Fibroblast of lung (primary cell): ENCODE measurements at regions not wholly inside any gene's neighbourhood (a gene's known extent, or its start where the extent isn't known, plus 50 kb on each side); places are given as distances from the start of the nearest gene placed in this dataset.

ENCODE experiments used
- DNase-seq, 2 donors: peaks; one replicate each; pipeline versions ENCODE4 v3.0.0 to v3.0.0-alpha.2; 2010; ENCODE audit warnings: low read depth in 2 of 2
- H2AFZ ChIP-seq: 2 replicates; pipeline ENCODE4 v1.5.1; 2012; ENCODE audit warnings: low read length, control low read depth, inconsistent platforms
- H3K27ac ChIP-seq: 2 replicates; pipeline ENCODE4 v1.5.1; 2011; ENCODE audit warnings: low read length, control low read depth; ENCODE audit not compliant: insufficient read depth
- H3K27me3 ChIP-seq: 2 replicates; pipeline ENCODE4 v1.5.1; 2011; ENCODE audit warnings: mild to moderate bottlenecking, low read length; ENCODE audit not compliant: control insufficient read depth, insufficient read depth
- H3K36me3 ChIP-seq: 2 replicates; pipeline ENCODE4 v1.5.1; 2011; ENCODE audit warnings: low read length; ENCODE audit not compliant: control insufficient read depth, insufficient read depth
- H3K4me1 ChIP-seq: 2 replicates; pipeline ENCODE4 v1.5.1; 2011; ENCODE audit warnings: low read length; ENCODE audit not compliant: control insufficient read depth, insufficient read depth; ENCODE audit errors: extremely low read depth
- H3K4me2 ChIP-seq: 2 replicates; pipeline ENCODE4 v1.5.1; 2011; ENCODE audit warnings: low read length, control low read depth; ENCODE audit not compliant: insufficient read depth; ENCODE audit errors: extremely low read depth
- H3K4me3 ChIP-seq, 4 experiments: fragments of 200-600 bp in 1 of 4; sonication (generic) in 1 of 4; replicated peaks in 1 of 4; 2 replicates each; pipeline ENCODE4 v1.5.1; 2011 to 2016; ENCODE audit warnings: low read length in 4 of 4, low read depth in 3 of 4, mild to moderate bottlenecking in 3 of 4, control low read depth in 2 of 4, inconsistent platforms in 1 of 4, mixed read lengths in 1 of 4; ENCODE audit not compliant: insufficient read depth in 1 of 4; ENCODE audit errors: control extremely low read depth in 1 of 4
- H3K79me2 ChIP-seq: 2 replicates; pipeline ENCODE4 v1.5.1; 2012; ENCODE audit warnings: mild to moderate bottlenecking, low read length, inconsistent platforms; ENCODE audit not compliant: control insufficient read depth, insufficient read depth
- H3K9ac ChIP-seq: 2 replicates; pipeline ENCODE4 v1.5.1; 2011; ENCODE audit warnings: mild to moderate bottlenecking, low read length, control low read depth; ENCODE audit not compliant: insufficient read depth
- H3K9me3 ChIP-seq: 2 replicates; pipeline ENCODE4 v1.5.1; 2012; ENCODE audit warnings: low read depth, low read length; ENCODE audit not compliant: control insufficient read depth, insufficient read depth
- H4K20me1 ChIP-seq: 2 replicates; pipeline ENCODE4 v1.5.1; 2011; ENCODE audit warnings: low read length; ENCODE audit not compliant: control insufficient read depth, insufficient read depth; ENCODE audit errors: extremely low read depth
- EZH2 ChIP-seq: IDR thresholded peaks from 2 replicates; pipeline ENCODE4 v1.5.1; 2012; ENCODE audit warnings: low read length, control low read depth, mild to moderate bottlenecking; ENCODE audit errors: missing control alignments
- TF ChIP-seq, protein P1 (sequence below), 2 donors: IDR thresholded peaks in 1 of 2; conservative IDR thresholded peaks in 1 of 2; 1 replicate in 1 of 2; 2 replicates in 1 of 2; pipeline ENCODE4 v1.5.1; 2011 to 2012; ENCODE audit warnings: low read length in 2 of 2, control low read depth in 1 of 2, inconsistent platforms in 1 of 2, low read depth in 1 of 2, mild to moderate bottlenecking in 1 of 2

DNA sequence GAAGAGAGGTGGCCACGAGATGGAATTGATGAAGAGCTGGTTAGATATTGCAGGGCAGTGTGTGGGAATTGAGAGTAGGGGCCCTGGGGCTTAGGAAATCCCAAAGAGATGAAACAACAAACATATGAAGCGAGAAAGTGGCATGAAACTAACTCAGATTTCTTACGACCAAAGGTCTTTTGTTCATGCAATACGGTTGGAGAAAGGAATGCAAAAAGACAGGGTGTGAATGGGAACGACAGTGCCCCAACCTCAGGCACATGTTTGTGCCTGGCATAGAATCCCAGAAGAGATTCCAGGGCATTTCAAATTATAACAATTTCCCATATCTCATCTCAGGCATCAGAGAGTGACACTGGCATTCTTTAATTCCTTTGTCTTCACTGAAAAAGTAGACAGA is 199.2 kb downstream of the ACTL7B start:
- no peak overlapping the region for H3K4me3 ChIP-seq
- TF ChIP-seq, protein P1, sequence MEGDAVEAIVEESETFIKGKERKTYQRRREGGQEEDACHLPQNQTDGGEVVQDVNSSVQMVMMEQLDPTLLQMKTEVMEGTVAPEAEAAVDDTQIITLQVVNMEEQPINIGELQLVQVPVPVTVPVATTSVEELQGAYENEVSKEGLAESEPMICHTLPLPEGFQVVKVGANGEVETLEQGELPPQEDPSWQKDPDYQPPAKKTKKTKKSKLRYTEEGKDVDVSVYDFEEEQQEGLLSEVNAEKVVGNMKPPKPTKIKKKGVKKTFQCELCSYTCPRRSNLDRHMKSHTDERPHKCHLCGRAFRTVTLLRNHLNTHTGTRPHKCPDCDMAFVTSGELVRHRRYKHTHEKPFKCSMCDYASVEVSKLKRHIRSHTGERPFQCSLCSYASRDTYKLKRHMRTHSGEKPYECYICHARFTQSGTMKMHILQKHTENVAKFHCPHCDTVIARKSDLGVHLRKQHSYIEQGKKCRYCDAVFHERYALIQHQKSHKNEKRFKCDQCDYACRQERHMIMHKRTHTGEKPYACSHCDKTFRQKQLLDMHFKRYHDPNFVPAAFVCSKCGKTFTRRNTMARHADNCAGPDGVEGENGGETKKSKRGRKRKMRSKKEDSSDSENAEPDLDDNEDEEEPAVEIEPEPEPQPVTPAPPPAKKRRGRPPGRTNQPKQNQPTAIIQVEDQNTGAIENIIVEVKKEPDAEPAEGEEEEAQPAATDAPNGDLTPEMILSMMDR (conservative IDR thresholded peaks at IDR 0.05 in 1 of 2, IDR thresholded peaks at IDR 0.05 in 1 of 2; ENCODE audit: low read depth in 1 of 2, low read length in 2 of 2) = no peak
- no peak for TF ChIP-seq EZH2

DNA sequence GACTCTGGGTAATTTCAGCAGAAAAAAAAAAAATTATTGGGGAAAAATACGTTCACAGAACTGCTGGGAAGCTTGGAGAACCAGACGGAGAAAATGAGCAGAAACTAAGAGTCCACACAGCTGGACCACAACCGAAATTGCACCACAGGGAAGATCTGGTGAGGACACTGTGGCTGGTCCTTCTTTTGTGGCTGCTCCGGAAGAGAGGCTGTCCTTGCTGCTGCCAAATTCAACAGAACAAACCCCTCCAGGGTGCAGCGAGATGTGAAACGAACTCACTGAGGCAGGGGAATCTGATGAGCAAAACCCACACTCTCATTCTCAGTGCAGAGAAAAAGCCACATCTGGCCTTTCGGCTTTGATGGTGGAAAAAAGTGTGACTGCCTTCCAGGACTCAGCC is 200.0 kb downstream of the ACTL7B start:
- no peaks in the 10 kb centered on the region for H3K27me3 ChIP-seq
- no peak for DNase-seq
- H2AFZ ChIP-seq = no peak overlapping the region
- H3K9ac ChIP-seq = no peak overlapping the region
- no peaks in the 10 kb centered on the region for H3K36me3 ChIP-seq
- no peaks in the 10 kb centered on the region for H3K4me1 ChIP-seq
- no peaks in the 10 kb centered on the region for H4K20me1 ChIP-seq
- H3K4me3 ChIP-seq = no peak overlapping the region
- H3K9me3 ChIP-seq = no peaks in the 10 kb centered on the region
- no peak overlapping the region for H3K4me2 ChIP-seq
- no peak for TF ChIP-seq EZH2
- TF ChIP-seq, protein P1 (conservative IDR thresholded peaks at IDR 0.05 in 1 of 2, IDR thresholded peaks at IDR 0.05 in 1 of 2; ENCODE audit: low read depth in 1 of 2, low read length in 2 of 2) = no peak
- H3K27ac ChIP-seq = no peak overlapping the region
- H3K79me2 ChIP-seq = no peaks in the 10 kb centered on the region

More for the DNA sequence above, 199.2 kb downstream of the ACTL7B start:
- H3K9ac ChIP-seq = no peak overlapping the region
- no peak overlapping the region for H3K27ac ChIP-seq
- H2AFZ ChIP-seq = no peak overlapping the region
- no peaks in the 10 kb centered on the region for H3K27me3 ChIP-seq
- no peaks in the 10 kb centered on the region for H3K36me3 ChIP-seq
- no peaks in the 10 kb centered on the region for H3K79me2 ChIP-seq
- H4K20me1 ChIP-seq = no peaks in the 10 kb centered on the region
- no peak overlapping the region for H3K4me2 ChIP-seq
- DNase-seq = no peak
- H3K9me3 ChIP-seq = no peaks in the 10 kb centered on the region
- H3K4me1 ChIP-seq = no peaks in the 10 kb centered on the region

DNA sequence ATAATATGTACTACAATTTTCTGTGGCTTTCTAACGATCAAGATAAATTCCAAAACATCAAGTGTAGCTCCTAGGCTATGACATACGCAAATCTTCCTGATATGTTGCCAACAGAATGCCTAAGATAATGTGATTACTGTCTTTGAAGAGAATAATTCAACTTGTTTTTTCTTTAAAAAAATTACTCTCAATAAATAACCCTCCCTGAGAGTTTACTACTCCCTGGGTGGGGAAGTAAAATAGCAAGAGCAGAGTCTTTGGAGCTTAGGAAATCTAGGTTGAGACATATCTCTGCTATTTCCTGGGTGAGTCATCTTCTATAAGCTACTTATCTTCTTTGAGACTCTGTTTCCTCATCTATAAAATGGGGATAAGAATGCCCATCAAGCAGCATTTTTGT is 201.2 kb downstream of the ACTL7B start:
- no peak overlapping the region for H3K27ac ChIP-seq
- H3K79me2 ChIP-seq = no peaks in the 10 kb centered on the region
- H3K9me3 ChIP-seq = no peaks in the 10 kb centered on the region
- no peaks in the 10 kb centered on the region for H4K20me1 ChIP-seq
- no peaks in the 10 kb centered on the region for H3K4me1 ChIP-seq
- no peak overlapping the region for H2AFZ ChIP-seq
- H3K9ac ChIP-seq = no peak overlapping the region
- TF ChIP-seq EZH2 = no peak
- TF ChIP-seq, protein P1 (conservative IDR thresholded peaks at IDR 0.05 in 1 of 2, IDR thresholded peaks at IDR 0.05 in 1 of 2; ENCODE audit: low read depth in 1 of 2, low read length in 2 of 2) = no peak
- H3K27me3 ChIP-seq = no peaks in the 10 kb centered on the region
- DNase-seq = peak in 1 of 2 donors; percentile 2
- H3K36me3 ChIP-seq = no peaks in the 10 kb centered on the region
- H3K4me3 ChIP-seq = no peak overlapping the region
- H3K4me2 ChIP-seq = no peak overlapping the region
